MM.1S (cell line): ENCODE measurements at regions not wholly inside any gene's neighbourhood (a gene's known extent, or its start where the extent isn't known, plus 50 kb on each side); places are given as distances from the start of the nearest gene placed in this dataset.

Experiments used
- DNase-seq: peaks from one replicate; pipeline ENCODE4 v3.0.0-alpha.2; 2015
- H2AFZ ChIP-seq: fragments of 300-600 bp; sonication (generic); 2 replicates; pipeline ENCODE4 v1.6.0; 2016; ENCODE audit warnings: antibody characterized with exemption, low read length
- H3F3A ChIP-seq: fragments of 300-600 bp; sonication (generic); 2 replicates; pipeline ENCODE4 v1.6.1; 2016; ENCODE audit warnings: mild to moderate bottlenecking, antibody characterized with exemption, low read length, moderate library complexity, mixed read lengths; ENCODE audit not compliant: insufficient read depth
- H3K27ac ChIP-seq: fragments of 300-600 bp; sonication (generic); 2 replicates; pipeline ENCODE4 v1.5.1; 2016; ENCODE audit warnings: mild to moderate bottlenecking, low read length
- H3K27me3 ChIP-seq: fragments of 300-600 bp; sonication (generic); replicated peaks from 2 replicates; pipeline ENCODE4 v1.6.0; 2016; ENCODE audit warnings: low read length; ENCODE audit not compliant: insufficient read depth
- H3K36me3 ChIP-seq: fragments of 300-600 bp; sonication (generic); replicated peaks from 2 replicates; pipeline ENCODE4 v1.6.1; 2016; ENCODE audit warnings: mild to moderate bottlenecking, low read length, mixed read lengths; ENCODE audit not compliant: insufficient read depth
- H3K4me1 ChIP-seq: fragments of 300-600 bp; sonication (generic); 2 replicates; pipeline ENCODE4 v1.6.1; 2016; ENCODE audit warnings: low read length, mixed read lengths
- H3K4me2 ChIP-seq: fragments of 300-600 bp; sonication (generic); 2 replicates; pipeline ENCODE4 v1.6.0; 2016; ENCODE audit warnings: low read depth, low read length
- H3K4me3 ChIP-seq: fragments of 300-600 bp; sonication (generic); 2 replicates; pipeline ENCODE4 v1.5.1; 2016; ENCODE audit warnings: low read length, mixed read lengths
- H3K79me2 ChIP-seq: fragments of 300-600 bp; sonication (generic); 2 replicates; pipeline ENCODE4 v1.6.1; 2016; ENCODE audit warnings: mixed run types, low read length, mixed read lengths
- H3K9ac ChIP-seq: fragments of 300-600 bp; sonication (generic); 2 replicates; pipeline ENCODE4 v1.6.1; 2016; ENCODE audit warnings: low read length, mixed read lengths
- H3K9me2 ChIP-seq: fragments of 300-600 bp; sonication (generic); replicated peaks from 2 replicates; pipeline ENCODE4 v1.6.1; 2016; ENCODE audit warnings: mild to moderate bottlenecking, low read length, mixed read lengths; ENCODE audit not compliant: insufficient read depth
- H3K9me3 ChIP-seq: fragments of 300-600 bp; sonication (generic); replicated peaks from 2 replicates; pipeline ENCODE4 v1.6.1; 2016; ENCODE audit warnings: mild to moderate bottlenecking, low read length, mixed read lengths; ENCODE audit not compliant: insufficient read depth
- H4K20me1 ChIP-seq: fragments of 300-600 bp; sonication (generic); 2 replicates; pipeline ENCODE4 v1.6.1; 2016; ENCODE audit warnings: mild to moderate bottlenecking, low read length, moderate library complexity, mixed read lengths; ENCODE audit not compliant: insufficient read depth
- EZH2 ChIP-seq: fragments of 300-600 bp; sonication (generic); optimal IDR thresholded peaks from 2 replicates; pipeline ENCODE3; 2017; ENCODE audit warnings: low read depth, mild to moderate bottlenecking, antibody characterized with exemption, low read length, mixed read lengths
- EZH2phosphoT487 ChIP-seq: fragments of 300-600 bp; sonication (generic); IDR thresholded peaks from 2 replicates; pipeline ENCODE4 v1.6.1; 2018; ENCODE audit warnings: antibody characterized with exemption, low read length
- TF ChIP-seq, protein P1 (sequence below): fragments of 300-600 bp; sonication (generic); IDR thresholded peaks from 2 replicates; pipeline ENCODE4 v1.5.1; 2016; ENCODE audit warnings: antibody characterized with exemption, low read length, mixed read lengths

GRCh38 chr3:187540847-187541246 is 129.3 kb downstream of the SST start:
- H3F3A ChIP-seq = no peaks in the 10 kb centered on the region
- no peaks in the 10 kb centered on the region for H4K20me1 ChIP-seq
- H3K4me1 ChIP-seq = no peaks in the 10 kb centered on the region
- no peak overlapping the region for H3K9ac ChIP-seq
- TF ChIP-seq EZH2 (no peak), EZH2phosphoT487 (no peak)
- TF ChIP-seq, protein P1, sequence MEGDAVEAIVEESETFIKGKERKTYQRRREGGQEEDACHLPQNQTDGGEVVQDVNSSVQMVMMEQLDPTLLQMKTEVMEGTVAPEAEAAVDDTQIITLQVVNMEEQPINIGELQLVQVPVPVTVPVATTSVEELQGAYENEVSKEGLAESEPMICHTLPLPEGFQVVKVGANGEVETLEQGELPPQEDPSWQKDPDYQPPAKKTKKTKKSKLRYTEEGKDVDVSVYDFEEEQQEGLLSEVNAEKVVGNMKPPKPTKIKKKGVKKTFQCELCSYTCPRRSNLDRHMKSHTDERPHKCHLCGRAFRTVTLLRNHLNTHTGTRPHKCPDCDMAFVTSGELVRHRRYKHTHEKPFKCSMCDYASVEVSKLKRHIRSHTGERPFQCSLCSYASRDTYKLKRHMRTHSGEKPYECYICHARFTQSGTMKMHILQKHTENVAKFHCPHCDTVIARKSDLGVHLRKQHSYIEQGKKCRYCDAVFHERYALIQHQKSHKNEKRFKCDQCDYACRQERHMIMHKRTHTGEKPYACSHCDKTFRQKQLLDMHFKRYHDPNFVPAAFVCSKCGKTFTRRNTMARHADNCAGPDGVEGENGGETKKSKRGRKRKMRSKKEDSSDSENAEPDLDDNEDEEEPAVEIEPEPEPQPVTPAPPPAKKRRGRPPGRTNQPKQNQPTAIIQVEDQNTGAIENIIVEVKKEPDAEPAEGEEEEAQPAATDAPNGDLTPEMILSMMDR = no peak
- no peaks in the 10 kb centered on the region for H3K9me3 ChIP-seq
- no peaks in the 10 kb centered on the region for H3K79me2 ChIP-seq
- no peak overlapping the region for H3K4me3 ChIP-seq
- H3K4me2 ChIP-seq = no peak overlapping the region
- H3K36me3 ChIP-seq = no peaks in the 10 kb centered on the region
- no peaks in the 10 kb centered on the region for H3K9me2 ChIP-seq
- H3K27me3 ChIP-seq = no peaks in the 10 kb centered on the region
- no peak overlapping the region for H3K27ac ChIP-seq
- DNase-seq = no peak
- H2AFZ ChIP-seq = no peak overlapping the region

GRCh38 chr3:187536185-187536584 is 134.0 kb downstream of the SST start:
- H3K79me2 ChIP-seq = no peaks in the 10 kb centered on the region
- H3K27ac ChIP-seq = no peak overlapping the region
- no peak overlapping the region for H3K4me3 ChIP-seq
- H4K20me1 ChIP-seq = no peaks in the 10 kb centered on the region
- no peak overlapping the region for H2AFZ ChIP-seq
- H3K27me3 ChIP-seq = no peaks in the 10 kb centered on the region
- no peaks in the 10 kb centered on the region for H3K4me1 ChIP-seq
- no peak overlapping the region for H3K9ac ChIP-seq
- H3K4me2 ChIP-seq = no peak overlapping the region
- no peaks in the 10 kb centered on the region for H3K36me3 ChIP-seq
- H3K9me3 ChIP-seq = no peaks in the 10 kb centered on the region
- H3K9me2 ChIP-seq = no peaks in the 10 kb centered on the region
- no peaks in the 10 kb centered on the region for H3F3A ChIP-seq
- no peak for DNase-seq
- TF ChIP-seq, protein P1 = no peak
- no peak for TF ChIP-seq EZH2phosphoT487
- no peak for TF ChIP-seq EZH2

DNA sequence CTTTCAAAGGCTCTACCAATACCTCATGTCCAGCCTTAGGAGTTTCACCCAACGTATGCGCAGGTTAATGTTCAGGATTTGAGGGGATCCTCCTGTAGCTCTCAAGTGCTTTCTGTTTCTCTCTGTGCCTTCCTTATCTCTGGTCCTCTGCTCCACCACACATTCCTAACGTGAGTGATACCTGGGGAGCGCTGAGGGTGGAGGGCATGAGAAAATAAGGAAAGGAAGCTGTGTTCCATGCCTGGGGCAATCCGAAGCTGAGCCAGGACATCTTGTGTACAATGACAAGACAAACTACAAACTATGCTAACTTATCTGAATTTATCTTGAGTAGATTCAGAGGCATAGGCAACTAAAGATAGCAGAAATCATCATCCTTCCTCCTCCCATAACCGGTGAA is 136.4 kb downstream of the SST start:
- no peaks in the 10 kb centered on the region for H3K9me2 ChIP-seq
- no peaks in the 10 kb centered on the region for H3K4me1 ChIP-seq
- H4K20me1 ChIP-seq = no peaks in the 10 kb centered on the region
- H3K9me3 ChIP-seq = no peaks in the 10 kb centered on the region
- TF ChIP-seq, protein P1 = no peak
- no peak for TF ChIP-seq EZH2phosphoT487
- TF ChIP-seq EZH2 = no peak
- H3K4me3 ChIP-seq = no peak overlapping the region
- H3K9ac ChIP-seq = no peak overlapping the region
- H2AFZ ChIP-seq = no peak overlapping the region
- no peaks in the 10 kb centered on the region for H3K36me3 ChIP-seq
- no peak overlapping the region for H3K4me2 ChIP-seq
- H3K27me3 ChIP-seq = no peaks in the 10 kb centered on the region
- H3F3A ChIP-seq = no peaks in the 10 kb centered on the region
- H3K27ac ChIP-seq = no peak overlapping the region
- no peaks in the 10 kb centered on the region for H3K79me2 ChIP-seq
- no peak for DNase-seq
